ENCODE measurements at regions not wholly inside any gene's neighbourhood (a gene's known extent, or its start where the extent isn't known, plus 50 kb on each side); places are given as distances from the start of the nearest gene placed in this dataset.

- TF ChIP-seq CTCF (IDR thresholded peaks at IDR 0.05; ENCODE audit: insufficient read depth, low read length, missing control alignments): no peak
- ChIA-PET CTCF (no interaction called here), POLR2A (no interaction called here)
- DNase-seq (ENCODE audit: low read depth, low spot score): no peak
- H3K4me3 ChIP-seq (ENCODE audit: low read depth, low read length): no peak overlapping the region
These were observed 131.0 kb upstream of the SNTG2 start for GRCh38 chr2:819601-820000.

GRCh38 chr2:819121-819520 lies 131.5 kb upstream of the SNTG2 start:
- no peak overlapping the region for H3K4me3 ChIP-seq (ENCODE audit: low read depth, low read length)
- no peak for DNase-seq (ENCODE audit: low read depth, low spot score)
- ChIA-PET CTCF (no interaction called here), POLR2A (no interaction called here)
- TF ChIP-seq CTCF (IDR thresholded peaks at IDR 0.05; ENCODE audit: insufficient read depth, low read length, missing control alignments): no peak

GRCh38 chr2:817336-818015 lies 133.2 kb upstream of the SNTG2 start:
- no peak overlapping the region for H3K4me3 ChIP-seq (ENCODE audit: low read depth, low read length)
- CTCF ChIA-PET: no interaction called here
- POLR2A ChIA-PET: no interaction called here
- TF ChIP-seq CTCF (IDR thresholded peaks at IDR 0.05; ENCODE audit: insufficient read depth, low read length, missing control alignments): no peak
- DNase-seq (ENCODE audit: low read depth, low spot score): no peak

GRCh38 chr2:816278-816677 lies 134.4 kb upstream of the SNTG2 start:
- TF ChIP-seq CTCF (IDR thresholded peaks at IDR 0.05; ENCODE audit: insufficient read depth, low read length, missing control alignments): no peak
- ChIA-PET POLR2A (no interaction called here), CTCF (no interaction called here)
- DNase-seq (ENCODE audit: low read depth, low spot score): no peak
- H3K4me3 ChIP-seq (ENCODE audit: low read depth, low read length): no peak overlapping the region

- ChIA-PET CTCF (no interaction called here), POLR2A (no interaction called here)
- no peak overlapping the region for H3K4me3 ChIP-seq (ENCODE audit: low read depth, low read length)
- no peak for TF ChIP-seq CTCF (IDR thresholded peaks at IDR 0.05; ENCODE audit: insufficient read depth, low read length, missing control alignments)
- DNase-seq (ENCODE audit: low read depth, low spot score): no peak
These were observed 133.2 kb upstream of the TMEM18 start for GRCh38 chr2:810397-810796.

GRCh38 chr2:807300-807699 lies 130.1 kb upstream of the TMEM18 start:
- ChIA-PET CTCF (no interaction called here), POLR2A (no interaction called here)
- H3K4me3 ChIP-seq (ENCODE audit: low read depth, low read length): no peak overlapping the region
- TF ChIP-seq CTCF (IDR thresholded peaks at IDR 0.05; ENCODE audit: insufficient read depth, low read length, missing control alignments): no peak
- no peak for DNase-seq (ENCODE audit: low read depth, low spot score)
